NK-92 (cell line): ENCODE measurements at regions not wholly inside any gene's neighbourhood (a gene's known extent, or its start where the extent isn't known, plus 50 kb on each side); places are given as distances from the start of the nearest gene placed in this dataset.

Experiments
- DNase-seq: peaks from one replicate; lab custom pipeline; 2025; ENCODE audit not compliant: unreplicated experiment; lab: John Stamatoyannopoulos, UW

- no peak for DNase-seq
Measured at GRCh38 chr2:41826921-41827320, 220.9 kb upstream of the PKDCC start.

- DNase-seq, result no peak
Measured at GRCh38 chr2:41827354-41827971, 220.4 kb upstream of the PKDCC start.

GRCh38 chr2:41828052-41828643 lies 219.7 kb upstream of the PKDCC start:
- no peak for DNase-seq

GRCh38 chr2:41829052-41829451 lies 218.8 kb upstream of the PKDCC start:
- DNase-seq, result no peak

GRCh38 chr2:41830600-41830999 lies 217.2 kb upstream of the PKDCC start:
- DNase-seq, result no peak

GRCh38 chr2:41832218-41832617 lies 215.6 kb upstream of the PKDCC start:
- DNase-seq, result no peak

- no peak for DNase-seq
Measured at GRCh38 chr2:41835401-41835800, 212.4 kb upstream of the PKDCC start.

- DNase-seq, result no peak
Measured at GRCh38 chr2:41836948-41837347, 210.9 kb upstream of the PKDCC start.

- no peak for DNase-seq
Measured at GRCh38 chr2:41837610-41838009, 210.2 kb upstream of the PKDCC start.

GRCh38 chr2:41840702-41841551 lies 206.9 kb upstream of the PKDCC start:
- DNase-seq, result peak; percentile 76

- no peak for DNase-seq
Measured at GRCh38 chr2:41846962-41847361, 200.9 kb upstream of the PKDCC start.

GRCh38 chr2:41847744-41848441 lies 199.9 kb upstream of the PKDCC start:
- DNase-seq, result no peak

- DNase-seq, result no peak
Measured at GRCh38 chr2:41851554-41851953, 196.3 kb upstream of the PKDCC start.

- no peak for DNase-seq
Measured at GRCh38 chr2:41853427-41854191, 194.2 kb upstream of the PKDCC start.

- no peak for DNase-seq
Measured at GRCh38 chr2:41854227-41854626, 193.6 kb upstream of the PKDCC start.

- no peak for DNase-seq
Measured at GRCh38 chr2:41856946-41857345, 190.9 kb upstream of the PKDCC start.

- no peak for DNase-seq
Measured at GRCh38 chr2:41859615-41860514, 188.0 kb upstream of the PKDCC start.

DNA sequence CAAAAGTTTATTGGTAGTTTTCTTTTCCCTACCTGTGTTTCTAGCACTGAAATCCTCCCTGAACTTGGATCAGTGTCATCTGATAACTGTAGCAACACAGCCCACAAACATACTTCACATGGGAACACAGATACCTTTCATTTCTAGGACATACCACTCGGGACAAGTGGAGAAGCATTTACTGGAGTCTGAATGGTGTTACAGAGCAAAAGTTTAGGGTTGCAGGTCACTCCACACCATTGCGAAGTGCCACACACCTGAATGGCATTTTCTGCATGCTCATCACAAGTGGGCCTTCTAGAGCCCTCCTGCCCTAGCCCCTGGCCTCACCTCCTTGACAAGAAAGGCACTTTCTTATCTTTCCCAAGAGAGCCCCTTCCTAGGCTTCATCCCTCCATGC lies 184.8 kb upstream of the PKDCC start:
- DNase-seq, result no peak

- no peak for DNase-seq
Measured at GRCh38 chr2:41865263-41865662, 182.6 kb upstream of the PKDCC start.

GRCh38 chr2:41867553-41867952 lies 180.3 kb upstream of the PKDCC start:
- DNase-seq, result no peak
